ENCODE measurements at regions not wholly inside any gene's neighbourhood (a gene's known extent, or its start where the extent isn't known, plus 50 kb on each side); places are given as distances from the start of the nearest gene placed in this dataset.

DNA sequence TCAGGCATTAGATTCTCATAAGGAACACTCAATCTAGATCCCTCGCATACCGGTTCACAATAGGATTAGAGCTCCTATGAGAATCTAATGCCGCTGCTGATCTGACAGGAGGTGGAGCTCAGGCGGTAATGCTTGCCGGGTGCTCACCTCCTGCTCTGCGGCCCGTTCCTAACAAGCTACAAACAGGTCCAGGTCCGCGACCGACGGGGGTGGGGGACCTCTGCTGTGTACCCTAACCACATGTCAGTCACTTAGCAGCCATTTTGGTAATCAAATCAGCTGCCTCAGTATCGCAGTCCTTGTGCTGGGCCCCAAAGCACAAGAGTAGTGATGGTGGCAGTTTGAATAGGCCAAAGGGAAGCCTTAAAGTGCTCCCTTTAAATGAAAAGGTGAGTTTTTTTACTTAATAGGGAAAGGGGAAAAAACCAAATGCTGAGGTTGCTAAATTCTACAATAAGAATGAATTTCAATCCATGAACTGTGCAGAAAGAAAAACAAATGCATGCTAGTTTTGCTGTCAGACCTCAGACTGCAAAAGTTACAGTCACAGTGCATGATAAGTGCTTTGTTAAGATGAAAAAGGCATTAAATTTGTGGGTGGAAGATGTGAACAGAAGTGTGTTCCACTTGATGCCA, 67.0 kb upstream of the TNPO1 start:
- Histone ChIP-seq H3K4me3 (ENCODE audit: low read depth, low read length) (no peak overlapping the region), H3K4me1 (ENCODE audit: control insufficient read depth, insufficient read depth, low read length) (no peaks in the 10 kb centered on the region), H3K36me3 (ENCODE audit: control insufficient read depth in 2 of 2, insufficient read depth in 1 of 2, low read length in 2 of 2) (no peaks in the 10 kb centered on the region), H3K9me3 (ENCODE audit: control insufficient read depth, insufficient read depth, low read depth, low read length) (no peaks in the 10 kb centered on the region), H3K27ac (ENCODE audit: extremely low read depth, low read depth, low read length) (no peak overlapping the region)
- ChIA-PET POLR2A (no interaction called here), CTCF (no interaction called here)
- TF ChIP-seq ZIC2 (tag by site-specific recombination; IDR thresholded peaks at IDR 0.05) (no peak), BCL11B (tag by site-specific recombination; IDR thresholded peaks at IDR 0.05; ENCODE audit: low read depth) (no peak), ZNF174 (tag by site-specific recombination; IDR thresholded peaks at IDR 0.05) (no peak), ZNF560 (tag by site-specific recombination; IDR thresholded peaks at IDR 0.05; ENCODE audit: borderline replicate concordance) (no peak), ZNF23 (tag by site-specific recombination; IDR thresholded peaks at IDR 0.05; ENCODE audit: borderline replicate concordance) (no peak), ZNF830 (tag by site-specific recombination; IDR thresholded peaks at IDR 0.05; ENCODE audit: low read depth) (no peak), ZFP3 (tag by site-specific recombination; IDR thresholded peaks at IDR 0.05; ENCODE audit: low read depth) (no peak), ZNF521 (tag by site-specific recombination; IDR thresholded peaks at IDR 0.05) (no peak), KLF9 (tag by site-specific recombination; IDR thresholded peaks at IDR 0.05; ENCODE audit: low read depth) (no peak), ZNF292 (tag by site-specific recombination; IDR thresholded peaks at IDR 0.05; ENCODE audit: borderline replicate concordance, low read depth) (no peak), REPIN1 (tag by site-specific recombination; IDR thresholded peaks at IDR 0.05; ENCODE audit: low read depth) (no peak)
- TF ChIP-seq, protein P1, sequence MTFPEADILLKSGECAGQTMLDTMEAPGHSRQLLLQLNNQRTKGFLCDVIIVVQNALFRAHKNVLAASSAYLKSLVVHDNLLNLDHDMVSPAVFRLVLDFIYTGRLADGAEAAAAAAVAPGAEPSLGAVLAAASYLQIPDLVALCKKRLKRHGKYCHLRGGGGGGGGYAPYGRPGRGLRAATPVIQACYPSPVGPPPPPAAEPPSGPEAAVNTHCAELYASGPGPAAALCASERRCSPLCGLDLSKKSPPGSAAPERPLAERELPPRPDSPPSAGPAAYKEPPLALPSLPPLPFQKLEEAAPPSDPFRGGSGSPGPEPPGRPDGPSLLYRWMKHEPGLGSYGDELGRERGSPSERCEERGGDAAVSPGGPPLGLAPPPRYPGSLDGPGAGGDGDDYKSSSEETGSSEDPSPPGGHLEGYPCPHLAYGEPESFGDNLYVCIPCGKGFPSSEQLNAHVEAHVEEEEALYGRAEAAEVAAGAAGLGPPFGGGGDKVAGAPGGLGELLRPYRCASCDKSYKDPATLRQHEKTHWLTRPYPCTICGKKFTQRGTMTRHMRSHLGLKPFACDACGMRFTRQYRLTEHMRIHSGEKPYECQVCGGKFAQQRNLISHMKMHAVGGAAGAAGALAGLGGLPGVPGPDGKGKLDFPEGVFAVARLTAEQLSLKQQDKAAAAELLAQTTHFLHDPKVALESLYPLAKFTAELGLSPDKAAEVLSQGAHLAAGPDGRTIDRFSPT (tag by site-specific recombination; IDR thresholded peaks at IDR 0.05) = no peak
- TF ChIP-seq, protein P2, sequence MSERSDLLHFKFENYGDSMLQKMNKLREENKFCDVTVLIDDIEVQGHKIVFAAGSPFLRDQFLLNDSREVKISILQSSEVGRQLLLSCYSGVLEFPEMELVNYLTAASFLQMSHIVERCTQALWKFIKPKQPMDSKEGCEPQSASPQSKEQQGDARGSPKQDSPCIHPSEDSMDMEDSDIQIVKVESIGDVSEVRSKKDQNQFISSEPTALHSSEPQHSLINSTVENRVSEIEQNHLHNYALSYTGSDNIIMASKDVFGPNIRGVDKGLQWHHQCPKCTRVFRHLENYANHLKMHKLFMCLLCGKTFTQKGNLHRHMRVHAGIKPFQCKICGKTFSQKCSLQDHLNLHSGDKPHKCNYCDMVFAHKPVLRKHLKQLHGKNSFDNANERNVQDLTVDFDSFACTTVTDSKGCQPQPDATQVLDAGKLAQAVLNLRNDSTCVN (tag by site-specific recombination; optimal IDR thresholded peaks at IDR 0.05) = no peak

DNA sequence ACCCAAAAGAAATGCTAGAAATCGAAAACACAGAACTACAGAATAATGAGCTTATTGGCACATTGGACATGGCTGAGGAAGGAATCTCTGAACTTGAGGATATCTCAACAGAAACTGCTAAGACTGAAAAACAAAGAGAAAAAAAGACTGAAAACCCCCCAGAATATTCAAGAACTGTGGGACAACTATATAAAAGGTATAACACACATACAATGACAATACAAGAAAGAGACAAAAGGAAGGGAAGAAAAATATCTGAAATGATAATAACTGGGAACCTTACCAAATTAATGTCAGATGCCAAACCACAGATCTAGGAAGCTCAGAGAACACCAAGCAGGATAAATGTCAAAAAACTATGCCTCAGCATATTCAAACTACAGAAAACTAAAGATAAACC, 68.6 kb upstream of the TNPO1 start:
- Histone ChIP-seq H3K36me3 (ENCODE audit: control insufficient read depth in 2 of 2, insufficient read depth in 1 of 2, low read length in 2 of 2) (no peaks in the 10 kb centered on the region), H3K27ac (ENCODE audit: extremely low read depth, low read depth, low read length) (no peak overlapping the region), H3K4me3 (ENCODE audit: low read depth, low read length) (no peak overlapping the region), H3K4me1 (ENCODE audit: control insufficient read depth, insufficient read depth, low read length) (no peaks in the 10 kb centered on the region), H3K9me3 (ENCODE audit: control insufficient read depth, insufficient read depth, low read depth, low read length) (no peaks in the 10 kb centered on the region)
- ChIA-PET POLR2A (no interaction called here), CTCF (interaction anchor here (0.7 kb wide), 1 partner anchor 548 kb away, joined by 3 read pairs; no protein-coding TSS in a partner anchor)
- TF ChIP-seq ZNF202 (tag by site-specific recombination; IDR thresholded peaks at IDR 0.05; ENCODE audit: borderline replicate concordance) = no peak
- peak; percentile 91 for TF ChIP-seq ZNF133 (tag by site-specific recombination; IDR thresholded peaks at IDR 0.05)

DNA sequence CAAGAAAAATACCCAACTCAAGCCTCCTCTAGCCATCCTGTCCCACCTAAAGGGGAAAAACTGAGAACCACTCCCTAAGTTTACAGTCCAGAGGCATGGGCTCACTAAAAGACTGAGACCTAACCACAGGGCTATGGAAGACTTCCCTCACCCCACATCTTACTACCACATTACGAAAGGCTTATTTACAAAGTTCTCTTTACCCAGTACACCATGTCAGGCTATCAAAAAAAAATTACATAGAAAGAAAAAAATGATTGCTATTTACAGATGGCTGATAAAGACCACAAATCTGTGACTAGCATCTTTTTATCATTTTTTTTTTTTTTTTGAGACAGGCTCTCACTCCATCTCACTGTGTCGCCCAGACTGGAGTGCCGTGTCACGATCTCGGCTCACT, 69.7 kb upstream of the TNPO1 start:
- H3K4me1 ChIP-seq (ENCODE audit: control insufficient read depth, insufficient read depth, low read length) = no peaks in the 10 kb centered on the region
- H3K9me3 ChIP-seq (ENCODE audit: control insufficient read depth, insufficient read depth, low read depth, low read length) = no peaks in the 10 kb centered on the region
- CTCF ChIA-PET = no interaction called here
- no peaks in the 10 kb centered on the region for H3K36me3 ChIP-seq (ENCODE audit: control insufficient read depth in 2 of 2, insufficient read depth in 1 of 2, low read length in 2 of 2)
- TF ChIP-seq SETDB1 (IDR thresholded peaks at IDR 0.05; ENCODE audit: insufficient read length, low read length) (no peak), ZNF843 (tag by site-specific recombination; IDR thresholded peaks at IDR 0.05) (no peak), ZNF23 (tag by site-specific recombination; IDR thresholded peaks at IDR 0.05; ENCODE audit: borderline replicate concordance) (no peak), ZNF558 (tag by site-specific recombination; IDR thresholded peaks at IDR 0.05) (no peak)
- TF ChIP-seq, protein P3, sequence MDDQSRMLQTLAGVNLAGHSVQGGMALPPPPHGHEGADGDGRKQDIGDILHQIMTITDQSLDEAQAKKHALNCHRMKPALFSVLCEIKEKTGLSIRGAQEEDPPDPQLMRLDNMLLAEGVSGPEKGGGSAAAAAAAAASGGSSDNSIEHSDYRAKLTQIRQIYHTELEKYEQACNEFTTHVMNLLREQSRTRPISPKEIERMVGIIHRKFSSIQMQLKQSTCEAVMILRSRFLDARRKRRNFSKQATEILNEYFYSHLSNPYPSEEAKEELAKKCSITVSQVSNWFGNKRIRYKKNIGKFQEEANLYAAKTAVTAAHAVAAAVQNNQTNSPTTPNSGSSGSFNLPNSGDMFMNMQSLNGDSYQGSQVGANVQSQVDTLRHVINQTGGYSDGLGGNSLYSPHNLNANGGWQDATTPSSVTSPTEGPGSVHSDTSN (CRISPR knock-in tag; IDR thresholded peaks at IDR 0.05) = no peak
- TF ChIP-seq, protein P4, sequence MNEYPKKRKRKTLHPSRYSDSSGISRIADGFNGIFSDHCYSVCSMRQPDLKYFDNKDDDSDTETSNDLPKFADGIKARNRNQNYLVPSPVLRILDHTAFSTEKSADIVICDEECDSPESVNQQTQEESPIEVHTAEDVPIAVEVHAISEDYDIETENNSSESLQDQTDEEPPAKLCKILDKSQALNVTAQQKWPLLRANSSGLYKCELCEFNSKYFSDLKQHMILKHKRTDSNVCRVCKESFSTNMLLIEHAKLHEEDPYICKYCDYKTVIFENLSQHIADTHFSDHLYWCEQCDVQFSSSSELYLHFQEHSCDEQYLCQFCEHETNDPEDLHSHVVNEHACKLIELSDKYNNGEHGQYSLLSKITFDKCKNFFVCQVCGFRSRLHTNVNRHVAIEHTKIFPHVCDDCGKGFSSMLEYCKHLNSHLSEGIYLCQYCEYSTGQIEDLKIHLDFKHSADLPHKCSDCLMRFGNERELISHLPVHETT (tag by site-specific recombination; IDR thresholded peaks at IDR 0.05) = no peak
- no peak overlapping the region for H3K27ac ChIP-seq (ENCODE audit: extremely low read depth, low read depth, low read length)
- no peak overlapping the region for H3K4me3 ChIP-seq (ENCODE audit: low read depth, low read length)
- POLR2A ChIA-PET = no interaction called here

Measured in HEK293 (cell line).